Left colon (tissue), 2 donors: ENCODE measurements at regions not wholly inside any gene's neighbourhood (a gene's known extent, or its start where the extent isn't known, plus 50 kb on each side); places are given as distances from the start of the nearest gene placed in this dataset.
A peak's percentile ranks its signal among the peaks of the same experiment; 100 is the strongest.
"Not testable (repeated sequence)": the region's sequence is repeated elsewhere in the genome, so short reads cannot be mapped to it uniquely, and the experiment has no call there.

Experiments
- ATAC-seq: fragments of 200-7000 bp; cut with Tn5 transposase; one replicate; pipeline ENCODE4 v1.9.1; 2020; ENCODE audit warnings: mild to moderate bottlenecking, moderate library complexity
- DNase-seq, 2 donors: peaks; one replicate each; pipeline ENCODE4 v3.0.0-alpha.2; 2020
- intact Hi-C, 2 donors: fragments of 100-400 bp; cut with DNase I in 1 of 2; cut with micrococcal nuclease in 1 of 2; formaldehyde crosslinking; loops; one replicate each; pipeline versions ENCODE4 v1.11.2 to v1.14.0; 2022; cut with DNase I, micrococcal nuclease
- donor health status: DM: no; HTN: no; CAD: no.
- donor health status: DM: yes; HTN: yes; CAD: no.

DNA sequence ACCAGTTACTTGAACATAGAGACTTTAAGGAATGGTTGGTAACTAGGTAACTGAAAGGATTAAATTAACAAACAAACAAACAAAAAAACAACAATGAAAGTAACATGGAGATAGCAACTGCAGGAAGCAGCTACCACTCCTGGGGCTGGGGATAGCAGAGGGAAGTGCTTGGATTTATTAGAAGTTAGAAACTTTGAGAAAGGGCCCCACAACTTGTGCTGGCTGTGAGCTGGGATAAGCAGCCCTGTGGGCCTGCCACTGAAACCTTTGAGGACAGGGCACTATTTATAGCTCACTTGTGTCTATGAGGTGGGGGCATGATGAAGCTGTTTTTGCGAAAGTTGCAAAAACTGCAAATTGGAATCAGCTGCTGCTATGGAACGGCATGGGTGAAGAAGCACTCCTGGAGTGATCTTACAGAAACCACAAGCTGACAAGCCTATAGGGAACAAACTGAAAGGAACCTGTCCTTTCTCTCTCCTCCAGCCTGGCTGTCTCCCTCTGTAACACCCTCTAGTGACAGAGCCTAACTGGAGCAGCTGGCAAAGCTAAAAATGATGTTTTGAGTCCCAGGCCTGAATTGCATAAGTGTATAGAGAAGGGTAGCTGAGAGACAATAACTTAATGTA, 91.4 kb upstream of the RANBP6 start:
- intact Hi-C loops: no loop called here
- DNase-seq (no peak), ATAC-seq (no peak)

DNA sequence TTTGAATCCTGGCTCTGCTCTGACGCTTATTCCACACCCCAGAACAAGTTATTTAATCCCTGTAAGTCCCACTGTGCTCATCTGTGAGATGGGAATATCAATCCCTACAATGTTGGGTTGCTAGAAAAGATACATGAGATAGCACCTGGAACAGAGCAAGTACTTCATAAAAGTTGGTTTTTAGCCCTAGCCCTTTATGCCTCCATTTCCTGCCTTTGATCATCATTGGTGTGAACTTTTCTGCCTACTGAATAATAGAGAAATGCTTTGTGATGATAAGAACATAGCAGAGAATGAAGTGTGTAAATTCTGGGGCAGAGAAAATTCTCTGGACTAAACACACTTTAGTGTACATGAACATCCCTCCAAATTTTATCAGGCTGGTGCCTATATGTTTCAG, 90.3 kb upstream of the RANBP6 start:
- DNase-seq (no peak), ATAC-seq (no peak)
- intact Hi-C loops: no loop called here

- intact Hi-C loops, ATAC-seq, DNase-seq: not testable (repeated sequence)
Measured at GRCh38 chr9:6104406-6104805, 89.0 kb upstream of the RANBP6 start.

DNA sequence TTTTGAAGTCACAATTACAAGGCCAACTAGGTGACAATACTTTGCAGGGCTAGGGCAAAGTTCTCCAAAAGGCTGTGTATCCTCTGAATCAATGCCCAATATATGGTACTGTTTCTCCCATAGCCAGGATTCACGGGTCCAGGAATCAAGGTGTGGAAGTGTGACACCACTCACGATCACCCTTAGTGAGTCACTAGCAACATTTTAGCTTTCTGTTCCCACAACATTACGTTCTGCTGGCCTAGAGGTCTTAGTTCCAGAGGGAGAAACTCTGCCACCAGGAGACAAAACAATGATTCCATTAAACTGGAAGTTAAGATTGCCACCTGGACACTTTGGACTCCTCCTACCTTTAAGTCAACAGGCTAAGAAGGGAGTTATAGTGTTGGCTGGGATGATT, 88.5 kb upstream of the RANBP6 start:
- ATAC-seq, intact Hi-C loops, DNase-seq: not testable (repeated sequence)

DNA sequence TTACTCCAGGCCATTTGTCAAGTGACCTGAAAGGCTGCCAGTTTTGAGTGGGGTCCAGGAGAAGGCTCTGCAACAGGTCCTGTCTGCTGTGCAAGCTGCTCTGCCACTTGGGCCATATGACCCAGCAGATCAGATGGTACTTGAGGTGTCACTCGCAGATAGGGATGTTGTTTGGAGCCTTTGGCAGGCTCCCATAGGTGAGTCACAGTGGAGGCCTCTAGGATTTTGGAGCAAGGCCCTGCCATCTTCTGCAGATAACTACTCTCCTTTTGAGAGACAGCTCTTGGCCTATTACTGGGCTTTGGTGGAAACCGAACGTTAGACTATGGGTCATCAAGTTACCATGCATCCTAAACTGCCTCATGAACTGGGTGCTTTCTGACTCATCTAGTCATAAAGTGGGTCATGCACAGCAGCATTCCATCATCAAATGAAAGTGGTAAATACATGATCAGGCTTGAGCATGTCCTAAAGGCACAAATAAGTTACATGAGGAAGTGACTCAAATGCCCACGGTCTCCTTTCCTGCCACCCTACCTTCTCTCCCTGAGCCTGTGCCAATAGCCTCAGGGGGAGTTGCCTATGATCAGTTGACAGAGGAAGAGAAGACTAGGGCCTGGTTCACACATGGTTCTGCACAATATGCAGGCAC, 87.0 kb upstream of the RANBP6 start:
- ATAC-seq, DNase-seq, intact Hi-C loops: not testable (repeated sequence)

DNA sequence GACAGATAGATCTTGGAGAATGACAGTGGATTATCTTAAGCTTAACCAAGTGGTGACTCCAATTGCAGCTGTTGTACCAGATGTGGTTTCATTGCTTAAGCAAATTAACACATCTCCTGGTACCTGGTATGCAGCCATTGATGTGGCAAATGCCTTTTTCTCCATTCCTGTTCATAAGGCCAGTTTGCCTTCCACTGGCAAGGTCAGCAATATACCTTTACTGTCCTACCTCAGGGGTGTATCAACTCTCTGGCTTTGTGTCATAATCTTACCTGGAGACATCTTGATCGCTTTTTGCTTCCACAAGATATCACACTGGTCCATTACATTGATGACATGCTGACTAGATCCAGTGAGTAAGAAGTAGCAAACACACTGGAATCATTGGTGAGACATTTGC, 86.3 kb upstream of the RANBP6 start:
- ATAC-seq, intact Hi-C loops, DNase-seq: not testable (repeated sequence)

- DNase-seq, intact Hi-C loops, ATAC-seq: not testable (repeated sequence)
Measured at GRCh38 chr9:6099346-6099745, 83.9 kb upstream of the RANBP6 start.

- ATAC-seq: no peak
- no peak for DNase-seq
- intact Hi-C loops: no loop called here
Measured at GRCh38 chr9:6098431-6098830, 83.0 kb upstream of the RANBP6 start.

GRCh38 chr9:6096821-6097220, 81.4 kb upstream of the RANBP6 start:
- intact Hi-C loops: no loop called here
- no peak for DNase-seq
- ATAC-seq: no peak

GRCh38 chr9:6090277-6091210, 75.1 kb upstream of the RANBP6 start:
- DNase-seq (no peak), ATAC-seq (no peak)
- intact Hi-C loops: no loop called here

GRCh38 chr9:6089300-6089699, 73.9 kb upstream of the RANBP6 start:
- DNase-seq (no peak), ATAC-seq (no peak)
- intact Hi-C loops: no loop called here

- ATAC-seq (no peak), DNase-seq (no peak)
- intact Hi-C loops: no loop called here
Measured at GRCh38 chr9:6086006-6086655, 70.7 kb upstream of the RANBP6 start.

DNA sequence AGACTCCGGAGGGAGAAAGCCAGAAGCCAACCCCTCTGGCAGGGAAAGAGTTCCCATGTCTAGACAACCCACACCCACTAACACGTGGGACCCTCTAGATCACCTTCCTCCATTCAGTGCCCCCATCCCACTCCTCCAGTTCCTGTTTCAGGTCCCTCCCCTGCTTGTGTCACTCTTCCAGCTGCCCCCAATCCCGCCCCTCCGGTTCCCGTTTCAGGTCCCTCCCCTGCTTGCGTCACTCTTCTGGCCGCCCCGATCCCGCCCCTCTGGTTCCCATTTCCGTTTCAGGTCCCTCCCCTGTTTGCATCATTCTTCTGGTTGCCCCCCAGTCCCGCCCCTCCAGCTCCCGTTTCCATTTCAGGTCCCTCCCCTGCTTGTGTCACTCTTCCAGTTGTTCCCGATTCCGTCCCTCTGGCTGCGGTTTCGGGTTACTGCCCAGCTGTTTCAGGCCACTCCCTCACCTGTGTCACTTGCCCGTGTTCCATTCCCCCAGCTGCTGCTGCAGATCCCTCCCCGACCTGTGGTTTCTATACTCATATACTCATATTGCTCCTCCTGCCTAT, 64.8 kb upstream of the RANBP6 start:
- intact Hi-C loops: no loop called here
- DNase-seq: peak; percentile 89 to 95
- peak; percentile 98 for ATAC-seq

- ATAC-seq: no peak
- DNase-seq: no peak
- intact Hi-C loops: no loop called here
Measured at GRCh38 chr9:6079386-6079785, 64.0 kb upstream of the RANBP6 start.

GRCh38 chr9:6078382-6079105, 63.1 kb upstream of the RANBP6 start:
- intact Hi-C loops: no loop called here
- DNase-seq: no peak
- ATAC-seq: no peak

DNA sequence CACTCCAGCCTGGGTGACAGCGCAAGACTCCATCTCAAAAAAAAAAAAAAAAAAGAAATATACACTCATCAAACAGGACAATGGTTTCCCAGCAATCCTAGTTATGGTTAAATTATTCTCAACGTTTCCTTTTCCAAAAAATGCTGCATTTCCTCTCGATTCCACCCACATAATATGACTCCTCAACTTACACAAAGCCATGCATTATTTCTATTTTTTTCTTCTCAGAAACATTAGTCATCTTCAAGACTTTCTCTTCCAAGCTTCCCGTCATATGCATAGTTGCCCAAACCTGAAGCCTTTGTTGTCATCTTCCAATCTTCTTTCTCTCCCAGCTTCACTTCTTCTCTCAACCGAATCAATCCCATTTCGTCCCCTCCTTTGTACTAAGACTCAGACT, 61.4 kb upstream of the RANBP6 start:
- no peak for ATAC-seq
- intact Hi-C loops: no loop called here

DNA sequence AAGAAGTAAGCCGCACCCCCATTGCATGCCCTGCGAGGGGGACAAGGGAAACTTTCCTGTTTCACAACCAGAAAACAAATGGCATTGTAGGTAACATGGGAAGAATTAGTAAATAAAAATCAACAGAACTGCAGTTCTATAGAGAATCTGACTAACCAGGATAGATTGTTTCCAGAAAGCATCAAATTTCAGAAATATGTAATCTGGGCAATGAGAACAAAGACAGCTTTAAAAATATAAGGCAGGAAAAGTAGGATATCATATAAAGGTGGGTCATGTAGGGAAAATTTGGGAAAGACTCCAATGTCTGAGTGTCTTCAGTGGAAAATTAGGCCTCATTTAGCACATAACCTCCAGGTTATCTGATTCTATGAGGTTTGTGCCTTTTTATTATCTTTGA, 58.3 kb upstream of the RANBP6 start:
- DNase-seq (no peak), ATAC-seq (no peak)
- intact Hi-C loops: no loop called here

More for the DNA sequence above, 61.4 kb upstream of the RANBP6 start:
- no peak for DNase-seq

DNA sequence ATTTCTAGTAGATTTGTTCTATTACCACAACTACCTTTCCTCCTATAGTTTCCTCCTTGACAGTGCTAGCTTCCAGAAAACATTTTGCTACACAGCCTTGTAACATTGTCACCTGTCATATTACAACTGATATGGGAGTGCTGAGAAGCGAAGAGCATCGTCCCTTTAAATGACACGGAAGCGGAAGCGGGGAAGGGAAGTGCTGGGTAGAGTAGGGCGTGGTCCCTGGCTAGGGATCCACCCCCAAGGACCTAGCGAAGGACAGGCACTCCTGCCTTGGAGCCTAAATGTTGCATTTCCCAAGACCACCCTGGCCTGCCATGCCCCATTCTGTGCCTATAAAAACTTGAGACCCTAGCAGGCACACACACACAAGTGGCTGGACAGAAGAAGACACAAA, 57.4 kb upstream of the RANBP6 start:
- DNase-seq (no peak), ATAC-seq (no peak)
- intact Hi-C loops: no loop called here
